ENCODE measurements at regions not wholly inside any gene's neighbourhood (a gene's known extent, or its start where the extent isn't known, plus 50 kb on each side); places are given as distances from the start of the nearest gene placed in this dataset.

GRCh38 chr16:86075488-86075785 lies 176.5 kb downstream of the IRF8 start:
- DNase-seq (no peak), ATAC-seq (no peak)
- intact Hi-C loops (cut with DNase I) = no loop called here
- Histone ChIP-seq H3K4me3 (no peak overlapping the region), H3K9me3 (no peaks in the 10 kb centered on the region), H3K36me3 (no peaks in the 10 kb centered on the region), H3K27me3 (peaks cover 0 to 4% of the 10 kb centered on the region in 2 donors), H3K4me1 (no peaks in the 10 kb centered on the region), H3K27ac (no peak overlapping the region)
- WGBS (ENCODE audit: insufficient coverage, low coverage, low lambda C conversion rate, missing lambda C conversion rate) = 75% methylated on average over 2 of the region's 2 CpGs
- TF ChIP-seq CTCF (IDR thresholded peaks at IDR 0.05) (no peak), POLR2A (IDR thresholded peaks at IDR 0.05) (no peak)

- Histone ChIP-seq H3K4me3 (no peak overlapping the region), H3K27me3 (peaks cover 0 to 4% of the 10 kb centered on the region in 2 donors), H3K27ac (no peak overlapping the region), H3K36me3 (no peaks in the 10 kb centered on the region), H3K4me1 (no peaks in the 10 kb centered on the region), H3K9me3 (no peaks in the 10 kb centered on the region)
- intact Hi-C loops (cut with DNase I) = no loop called here
- peak in 1 of 3 donors; percentile 31 for DNase-seq
- WGBS (ENCODE audit: insufficient coverage, low coverage, low lambda C conversion rate, missing lambda C conversion rate) = 26% methylated on average over 3 of the region's 9 CpGs
- TF ChIP-seq POLR2A (IDR thresholded peaks at IDR 0.05) (no peak), CTCF (IDR thresholded peaks at IDR 0.05) (no peak)
- ATAC-seq = no peak
Observed at GRCh38 chr16:86075839-86076440, 177.0 kb downstream of the IRF8 start.

- Histone ChIP-seq H3K27ac (no peak overlapping the region), H3K9me3 (no peaks in the 10 kb centered on the region), H3K4me3 (no peak overlapping the region), H3K4me1 (no peaks in the 10 kb centered on the region), H3K27me3 (peaks cover 0 to 4% of the 10 kb centered on the region in 2 donors), H3K36me3 (no peaks in the 10 kb centered on the region)
- intact Hi-C loops (cut with DNase I) = no loop called here
- DNase-seq = peak in 1 of 3 donors; percentile 9
- WGBS (ENCODE audit: insufficient coverage, low coverage, low lambda C conversion rate, missing lambda C conversion rate) = 73% methylated on average over 2 of the region's 5 CpGs
- TF ChIP-seq CTCF (IDR thresholded peaks at IDR 0.05) = no peak
- ATAC-seq = no peak
Observed at GRCh38 chr16:86076606-86077005, 177.6 kb downstream of the IRF8 start.

GRCh38 chr16:86077243-86077940 lies 178.4 kb downstream of the IRF8 start:
- ATAC-seq (no peak), DNase-seq (peak in 1 of 3 donors; percentile 28)
- Histone ChIP-seq H3K27me3 (peaks cover 0 to 4% of the 10 kb centered on the region in 2 donors), H3K4me1 (no peaks in the 10 kb centered on the region), H3K9me3 (no peaks in the 10 kb centered on the region), H3K27ac (no peak overlapping the region), H3K4me3 (no peak overlapping the region), H3K36me3 (no peaks in the 10 kb centered on the region)
- WGBS (ENCODE audit: insufficient coverage, low coverage, low lambda C conversion rate, missing lambda C conversion rate) = 69% methylated on average over 5 of the region's 17 CpGs
- TF ChIP-seq POLR2A (IDR thresholded peaks at IDR 0.05) (no peak), CTCF (IDR thresholded peaks at IDR 0.05) (no peak)
- intact Hi-C loops (cut with DNase I) = no loop called here
